22Rv1 (cell line): ENCODE measurements at regions not wholly inside any gene's neighbourhood (a gene's known extent, or its start where the extent isn't known, plus 50 kb on each side); places are given as distances from the start of the nearest gene placed in this dataset.

Experiments used
- ZFX ChIP-seq: fragments of 450-650 bp; IDR thresholded peaks from 2 replicates; pipeline ENCODE4 v1.6.1; 2017; ENCODE audit warnings: antibody characterized with exemption, borderline replicate concordance
- TF ChIP-seq, protein P1 (sequence below): fragments of 450-650 bp; IDR thresholded peaks from 2 replicates; pipeline ENCODE4 v1.5.1; 2017; ENCODE audit warnings: mild to moderate bottlenecking

DNA sequence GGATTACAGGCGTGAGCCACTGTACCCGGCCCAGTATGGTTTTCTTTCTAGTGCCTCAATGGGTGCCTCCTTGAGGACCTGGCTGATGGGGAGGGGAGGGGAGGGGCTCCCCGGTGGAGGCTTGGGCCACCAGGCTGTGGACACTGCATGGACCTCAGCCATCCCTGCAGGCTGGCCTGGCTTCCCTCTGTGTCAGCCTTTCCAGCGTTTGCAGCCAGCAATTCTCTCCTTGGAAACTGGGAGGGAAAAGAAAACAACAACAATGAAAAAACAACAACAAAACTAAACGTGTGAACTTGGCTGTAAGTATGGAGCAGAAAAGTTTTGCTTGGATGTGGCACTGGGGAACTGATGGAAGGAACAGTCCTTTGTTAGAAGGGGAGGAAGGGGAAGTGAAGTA lies 159.3 kb downstream of the GLI2 start:
- TF ChIP-seq, protein P1, sequence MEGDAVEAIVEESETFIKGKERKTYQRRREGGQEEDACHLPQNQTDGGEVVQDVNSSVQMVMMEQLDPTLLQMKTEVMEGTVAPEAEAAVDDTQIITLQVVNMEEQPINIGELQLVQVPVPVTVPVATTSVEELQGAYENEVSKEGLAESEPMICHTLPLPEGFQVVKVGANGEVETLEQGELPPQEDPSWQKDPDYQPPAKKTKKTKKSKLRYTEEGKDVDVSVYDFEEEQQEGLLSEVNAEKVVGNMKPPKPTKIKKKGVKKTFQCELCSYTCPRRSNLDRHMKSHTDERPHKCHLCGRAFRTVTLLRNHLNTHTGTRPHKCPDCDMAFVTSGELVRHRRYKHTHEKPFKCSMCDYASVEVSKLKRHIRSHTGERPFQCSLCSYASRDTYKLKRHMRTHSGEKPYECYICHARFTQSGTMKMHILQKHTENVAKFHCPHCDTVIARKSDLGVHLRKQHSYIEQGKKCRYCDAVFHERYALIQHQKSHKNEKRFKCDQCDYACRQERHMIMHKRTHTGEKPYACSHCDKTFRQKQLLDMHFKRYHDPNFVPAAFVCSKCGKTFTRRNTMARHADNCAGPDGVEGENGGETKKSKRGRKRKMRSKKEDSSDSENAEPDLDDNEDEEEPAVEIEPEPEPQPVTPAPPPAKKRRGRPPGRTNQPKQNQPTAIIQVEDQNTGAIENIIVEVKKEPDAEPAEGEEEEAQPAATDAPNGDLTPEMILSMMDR = no peak
- TF ChIP-seq ZFX = no peak
